GM18868 (cell line): ENCODE measurements at regions not wholly inside any gene's neighbourhood (a gene's known extent, or its start where the extent isn't known, plus 50 kb on each side); places are given as distances from the start of the nearest gene placed in this dataset.

Experiments used
- ATAC-seq: cut with Tn5 transposase; IDR thresholded peaks from one replicate; pipeline ENCODE4 v1.9.1; 2021; ENCODE audit warnings: mild to moderate bottlenecking, moderate library complexity; ENCODE audit not compliant: unreplicated experiment

DNA sequence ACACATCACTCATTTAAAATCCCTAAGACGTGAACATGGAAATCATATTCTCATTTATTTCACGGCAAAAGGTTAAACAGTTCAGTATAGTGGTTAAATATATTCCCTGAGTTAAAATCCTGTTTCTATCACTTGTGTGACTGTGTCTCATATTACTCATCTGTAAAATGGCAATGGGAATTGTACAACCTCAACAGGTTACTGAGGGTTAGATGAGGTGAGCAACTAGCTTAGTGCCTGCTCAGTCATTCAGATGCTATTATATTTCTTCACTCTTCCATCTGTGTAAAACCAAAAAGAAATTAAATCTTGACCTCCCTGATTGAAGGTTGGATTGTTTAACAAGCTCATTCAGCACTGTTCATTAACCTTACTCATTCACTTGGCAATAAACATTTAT lies 212.4 kb upstream of the STK17B start:
- peak; percentile 49 for ATAC-seq

DNA sequence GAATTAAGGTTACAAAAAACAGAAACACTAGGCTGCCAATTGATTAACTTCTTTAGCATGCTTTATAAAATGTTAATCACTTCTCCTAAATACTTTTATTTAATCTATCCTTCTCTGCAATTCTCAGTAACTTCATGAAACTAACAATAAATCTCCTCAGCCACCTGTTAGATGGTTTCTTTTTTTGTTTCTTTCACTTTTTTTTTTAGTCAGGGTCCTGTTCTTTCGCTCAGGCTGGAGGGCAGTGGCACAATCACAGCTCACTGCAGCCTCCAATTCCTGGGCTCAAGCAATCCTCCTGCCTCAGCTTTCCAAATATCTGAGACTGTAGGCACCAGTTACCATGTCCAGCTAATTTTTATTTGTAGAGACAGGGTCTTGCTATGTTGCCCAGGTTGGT lies 213.4 kb upstream of the STK17B start:
- ATAC-seq: peak; percentile 39

DNA sequence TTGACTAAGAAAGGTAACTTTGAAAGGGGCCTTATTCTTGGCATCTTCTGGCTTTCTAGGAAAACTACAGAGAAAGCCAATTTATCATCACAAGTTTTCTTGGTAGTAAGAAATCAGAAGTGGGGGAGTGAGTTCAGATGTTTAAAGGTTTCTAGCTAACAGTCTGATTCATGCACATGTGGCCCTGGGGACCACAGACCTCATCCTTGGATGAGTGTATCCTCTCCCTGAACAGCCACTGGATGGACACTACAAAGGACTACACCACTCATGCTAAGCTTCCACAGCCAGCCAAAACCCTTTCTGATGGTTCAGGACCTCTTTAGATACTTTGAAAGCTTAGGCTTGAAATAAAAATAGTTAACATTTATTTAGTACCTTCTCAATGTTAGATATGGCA lies 218.3 kb upstream of the STK17B start:
- ATAC-seq: peak; percentile 29

DNA sequence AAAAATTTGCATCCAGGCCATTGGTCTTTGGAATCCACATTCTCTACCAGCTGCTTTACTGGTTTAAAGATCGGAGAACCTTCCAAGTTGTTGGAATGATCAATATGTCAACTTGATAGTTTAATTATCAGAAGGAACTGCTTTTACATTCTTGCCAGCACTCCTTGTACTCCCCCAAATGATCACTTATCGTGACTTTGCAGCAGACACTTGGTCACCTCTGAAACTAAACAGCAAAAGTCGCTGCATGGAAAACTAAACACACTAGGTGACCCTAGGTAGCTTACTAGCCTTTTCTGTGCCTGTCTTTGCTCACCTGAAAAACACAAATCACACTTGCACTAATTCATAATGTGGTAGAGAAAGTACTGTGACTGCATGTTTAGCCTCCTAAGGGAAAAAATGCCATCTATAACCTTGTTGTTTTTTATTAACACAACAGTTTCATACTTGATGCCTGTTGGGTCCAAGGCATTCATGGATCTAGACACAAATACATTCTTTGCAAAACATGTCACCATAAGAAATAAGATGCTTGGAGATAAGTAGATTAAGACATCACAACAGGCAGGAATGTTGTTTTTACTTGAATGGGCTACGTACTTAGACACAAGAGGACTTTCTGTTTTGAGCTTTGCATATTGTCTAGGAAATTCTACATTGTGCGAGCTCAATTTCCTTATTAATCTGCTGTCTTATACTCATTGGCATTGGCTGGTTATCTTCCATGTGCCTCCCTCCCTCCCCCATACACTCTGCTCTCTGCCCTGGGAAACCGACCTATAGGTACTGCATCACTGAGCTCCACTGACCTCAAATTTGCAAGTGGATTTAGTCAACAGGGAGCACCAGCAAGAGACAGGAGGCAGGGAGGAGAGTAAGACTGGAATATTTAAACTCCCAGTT lies 219.1 kb upstream of the STK17B start:
- ATAC-seq: peak; percentile 82

DNA sequence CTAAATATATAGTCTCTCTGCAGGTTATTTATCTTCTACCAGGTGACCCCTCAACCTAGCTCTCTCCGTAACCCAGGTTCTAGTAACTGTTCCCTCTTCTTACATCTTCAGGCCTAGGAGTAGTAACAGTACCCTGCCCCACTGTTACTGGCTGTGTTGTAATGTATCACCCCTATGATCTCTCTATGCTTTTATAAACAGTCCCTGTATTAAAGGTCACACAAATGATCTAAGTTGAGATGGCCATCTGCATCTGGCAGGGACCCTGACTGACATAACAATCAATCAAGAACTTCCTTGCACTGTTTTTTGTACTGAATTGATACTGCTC lies 219.7 kb upstream of the STK17B start:
- ATAC-seq: peak; percentile 42

DNA sequence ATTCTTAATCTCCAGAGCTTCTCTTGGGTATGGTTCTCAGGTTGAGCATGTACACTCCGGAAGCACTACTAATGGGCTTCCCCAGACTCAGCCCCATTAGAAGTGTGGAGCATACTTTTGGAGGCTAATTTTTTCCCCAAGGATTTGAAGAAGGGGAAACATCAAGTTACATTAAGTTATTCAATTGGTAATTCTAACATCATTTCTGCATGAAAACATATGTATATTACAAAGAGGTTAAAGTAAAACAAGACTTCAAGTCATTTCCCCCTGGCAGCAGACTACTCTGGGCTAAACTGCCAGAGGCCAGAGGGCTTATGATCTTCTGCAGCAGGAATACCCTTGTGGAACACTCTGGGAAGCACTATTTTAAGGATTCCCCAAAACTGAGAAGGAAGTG lies 227.7 kb upstream of the STK17B start:
- ATAC-seq: no peak

DNA sequence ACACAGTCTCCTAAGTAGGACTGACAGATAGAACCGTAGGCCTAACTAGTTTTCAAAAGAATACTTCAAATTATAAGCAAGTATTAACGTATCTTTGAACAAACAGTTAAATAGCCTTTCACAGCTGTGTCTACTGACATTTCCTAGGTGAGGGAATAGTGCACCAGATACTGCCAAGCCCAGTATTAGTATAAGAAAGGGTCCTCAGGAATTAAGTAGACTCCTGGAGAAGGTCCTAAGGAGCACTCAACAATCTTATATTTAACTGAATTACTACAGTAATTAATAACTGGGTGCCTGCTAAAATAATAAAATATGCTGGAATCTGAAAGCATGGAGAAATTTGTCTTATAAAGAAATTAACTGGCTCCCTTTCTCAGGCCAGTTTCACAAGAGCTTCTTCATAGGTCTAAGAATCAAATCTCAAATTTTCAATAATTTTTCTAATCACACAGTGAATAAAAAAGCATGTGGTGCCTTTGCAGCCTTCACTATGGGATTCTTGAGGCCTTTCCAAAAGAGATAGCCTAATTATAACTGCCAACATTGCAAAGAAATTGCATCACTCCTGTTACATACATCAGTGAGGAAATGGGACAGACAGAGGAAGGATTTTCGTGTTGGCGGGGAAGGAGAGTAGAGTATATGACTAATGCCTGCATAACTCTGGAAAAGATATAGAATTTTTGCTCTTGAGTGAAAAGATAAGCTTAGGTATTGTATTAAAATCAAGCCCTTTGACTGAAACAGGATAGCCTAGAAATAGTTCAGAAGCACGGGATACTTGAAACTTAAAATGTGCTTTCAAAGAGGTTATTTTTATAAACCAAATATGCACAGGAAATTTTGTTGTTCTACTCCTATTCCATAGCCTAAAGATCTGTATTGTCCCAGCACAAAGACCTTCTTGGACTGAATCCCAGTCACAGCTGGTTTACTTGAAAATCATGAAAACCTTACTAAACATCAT lies 228.6 kb upstream of the STK17B start:
- ATAC-seq: no peak

DNA sequence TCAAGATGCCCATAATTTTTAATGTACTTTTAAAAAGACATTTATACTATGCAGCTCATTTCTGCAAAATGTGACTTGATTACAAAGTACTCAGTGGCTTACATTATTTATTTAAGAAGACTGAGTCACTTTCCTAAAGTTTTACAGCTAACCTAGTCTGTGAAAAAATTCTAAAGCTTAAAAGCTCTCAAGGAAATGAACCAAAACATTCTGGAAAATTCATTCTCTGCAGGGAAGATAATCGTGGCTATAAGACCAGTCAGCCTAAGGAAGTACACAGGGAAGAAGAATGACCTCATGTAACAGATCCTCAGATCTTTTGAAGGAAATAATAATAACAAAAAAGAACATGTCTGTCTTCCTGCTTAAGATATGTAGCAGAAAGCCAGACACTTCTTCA lies 232.1 kb upstream of the STK17B start:
- ATAC-seq: no peak

DNA sequence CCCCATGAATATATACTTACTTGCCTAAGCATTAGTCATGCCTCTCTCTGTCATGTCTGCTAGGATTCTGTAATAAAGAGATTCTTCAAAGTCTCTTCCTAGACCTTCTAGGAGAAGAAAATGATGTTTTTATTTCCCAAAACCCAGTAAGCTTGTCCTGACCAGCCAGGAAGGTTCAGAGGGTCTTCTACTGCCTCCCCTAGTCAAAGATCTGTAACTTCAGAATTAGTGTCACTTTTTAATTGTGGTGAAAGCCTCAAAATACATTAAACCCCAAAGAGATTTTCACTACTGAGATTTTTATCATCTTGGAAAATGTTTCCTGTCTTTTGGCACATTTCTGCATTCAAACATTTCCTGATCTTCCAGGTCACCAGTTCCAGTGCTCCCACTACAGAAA lies 232.9 kb upstream of the STK17B start:
- ATAC-seq: no peak

DNA sequence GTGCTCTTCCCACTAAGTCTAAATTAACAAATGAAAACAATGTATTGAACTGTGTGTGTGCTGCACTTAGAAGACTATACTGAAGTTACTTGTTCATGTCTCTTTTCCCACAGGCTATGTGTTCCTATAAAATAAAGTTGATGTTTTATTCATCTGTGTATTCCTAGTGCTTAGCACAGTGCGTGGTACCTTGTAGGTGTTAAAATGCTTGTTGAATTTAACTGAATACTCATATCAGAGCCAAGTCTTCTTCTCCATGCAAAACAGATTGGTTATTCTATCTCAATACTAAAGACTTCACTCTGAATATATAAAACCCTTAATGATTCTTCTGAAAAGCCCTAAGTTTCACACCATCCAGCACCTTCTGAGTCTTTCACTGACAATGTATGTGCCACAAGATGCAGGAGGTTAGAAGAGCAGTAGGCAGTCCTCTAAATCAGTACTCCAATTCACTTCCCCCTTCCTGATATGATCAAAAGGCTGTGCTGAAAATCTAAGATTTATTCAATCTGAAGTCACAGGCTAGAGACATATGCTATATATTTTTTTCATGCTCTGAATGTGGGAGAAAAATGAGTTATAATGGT lies 231.7 kb upstream of the CCDC150 start:
- ATAC-seq: peak; percentile 38

DNA sequence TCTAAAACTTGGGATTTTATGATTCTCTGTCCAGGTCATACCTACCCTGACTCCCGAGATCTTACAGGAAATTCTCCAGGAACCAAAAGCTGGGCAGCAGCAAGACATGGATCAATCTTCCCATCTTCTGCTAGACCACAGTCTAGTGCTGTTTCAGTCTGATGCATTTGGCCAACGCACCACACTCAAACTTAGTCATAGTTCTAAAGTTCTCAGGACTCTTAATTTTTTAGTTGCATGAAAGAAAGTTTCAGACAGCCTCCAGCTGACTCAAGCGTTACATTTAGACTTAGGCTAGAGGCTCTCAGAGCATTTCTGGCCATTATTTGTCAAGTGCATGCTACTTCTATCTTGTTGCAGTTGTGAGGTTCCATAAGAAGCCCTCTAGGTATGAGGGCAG lies 230.1 kb upstream of the CCDC150 start:
- ATAC-seq: peak; percentile 44

DNA sequence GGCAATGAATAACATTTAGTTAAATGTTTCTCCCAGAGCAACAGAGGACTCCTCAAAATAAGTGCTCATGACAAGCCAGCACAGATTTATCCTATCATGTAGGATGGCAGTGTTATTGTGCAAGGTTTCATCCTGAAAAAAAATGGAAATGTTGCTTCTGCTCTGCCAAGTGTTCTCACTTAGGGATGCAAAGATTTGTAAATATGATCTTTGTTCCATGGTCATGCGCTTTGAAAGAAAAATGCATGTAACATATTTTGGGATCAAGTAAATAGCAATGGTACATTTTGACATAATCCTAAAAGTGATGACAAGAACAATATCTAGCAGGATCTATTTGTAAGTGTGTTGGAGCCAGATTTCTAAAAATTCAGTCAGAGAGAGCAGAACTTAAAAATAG lies 229.5 kb upstream of the CCDC150 start:
- no peak for ATAC-seq

DNA sequence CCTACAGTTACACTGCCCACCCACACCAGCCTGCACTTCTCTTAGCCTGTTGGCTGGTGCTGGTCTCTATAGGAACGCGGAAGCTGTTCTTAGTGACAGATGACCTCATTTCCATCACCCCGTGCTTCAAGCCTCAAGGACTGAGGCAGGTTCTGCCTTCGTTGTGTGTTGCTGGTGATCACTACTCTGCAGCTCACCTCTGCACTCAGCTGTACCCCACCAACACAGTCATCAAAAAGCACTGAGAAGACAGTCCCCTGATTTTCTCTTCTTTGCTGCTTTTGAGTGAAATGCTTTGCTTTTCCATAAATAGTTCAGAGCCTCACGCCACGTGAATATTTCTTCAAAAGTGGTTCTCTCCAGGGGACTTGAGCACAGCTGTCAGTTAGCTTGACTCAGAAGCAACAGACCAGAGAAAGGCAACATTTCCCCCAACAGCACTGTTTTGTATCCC lies 225.7 kb upstream of the CCDC150 start:
- ATAC-seq: peak; percentile 78

DNA sequence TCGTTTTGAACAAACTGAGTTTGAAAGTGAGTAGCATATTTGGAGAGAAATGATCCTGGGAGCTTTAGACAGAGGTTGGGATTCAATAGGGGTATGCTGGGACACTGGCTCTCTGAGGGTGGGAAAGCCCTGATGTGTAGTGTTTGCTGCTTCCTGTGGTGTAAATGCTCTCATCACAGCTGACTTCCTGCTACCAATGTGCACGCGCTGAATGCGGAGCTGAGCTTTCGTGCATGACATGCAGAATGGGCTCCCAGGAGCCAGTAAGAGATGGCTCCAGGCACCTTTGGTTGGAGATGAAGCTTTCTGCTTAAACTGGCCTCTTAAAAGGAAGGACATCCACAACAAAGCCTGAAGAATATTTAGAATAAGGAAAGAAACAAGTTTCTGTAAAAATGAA lies 224.1 kb upstream of the CCDC150 start:
- ATAC-seq: peak; percentile 55

DNA sequence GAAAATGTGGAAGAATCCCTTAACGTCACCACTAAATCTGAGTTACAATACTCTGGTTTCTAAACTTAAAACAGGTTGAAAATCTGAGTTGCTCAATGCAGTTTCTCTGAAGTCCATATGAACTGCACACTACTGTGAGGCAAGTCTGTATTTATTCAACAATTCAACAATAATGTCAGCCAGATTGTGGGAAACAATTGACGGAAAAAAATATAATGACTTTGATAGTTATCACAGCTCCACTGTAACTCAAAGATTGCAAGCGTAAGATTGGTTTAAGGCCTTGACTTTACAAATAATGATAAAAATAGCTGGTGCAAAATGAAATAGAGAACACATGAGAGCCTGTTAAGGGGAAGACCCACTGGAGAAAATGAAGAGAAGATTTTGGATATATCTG lies 219.4 kb upstream of the CCDC150 start:
- no peak for ATAC-seq

DNA sequence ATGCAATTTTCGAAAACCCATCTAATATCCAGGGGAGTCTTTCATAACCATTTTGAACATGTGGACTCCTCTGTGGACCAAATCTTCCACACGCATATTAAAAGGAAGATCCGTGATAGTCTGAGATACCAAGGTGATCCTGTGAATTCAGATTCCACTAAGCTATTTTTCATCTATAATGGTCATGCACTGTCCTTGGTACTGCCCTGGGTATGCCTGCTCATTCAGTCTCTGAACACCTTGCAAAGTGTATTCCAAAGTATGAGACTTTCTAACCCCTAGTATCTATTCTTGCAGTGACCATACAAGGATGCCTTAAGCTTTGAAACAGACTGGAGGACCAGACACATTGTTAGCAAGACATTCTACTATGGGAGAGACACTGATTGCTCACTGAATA lies 217.6 kb upstream of the CCDC150 start:
- no peak for ATAC-seq

DNA sequence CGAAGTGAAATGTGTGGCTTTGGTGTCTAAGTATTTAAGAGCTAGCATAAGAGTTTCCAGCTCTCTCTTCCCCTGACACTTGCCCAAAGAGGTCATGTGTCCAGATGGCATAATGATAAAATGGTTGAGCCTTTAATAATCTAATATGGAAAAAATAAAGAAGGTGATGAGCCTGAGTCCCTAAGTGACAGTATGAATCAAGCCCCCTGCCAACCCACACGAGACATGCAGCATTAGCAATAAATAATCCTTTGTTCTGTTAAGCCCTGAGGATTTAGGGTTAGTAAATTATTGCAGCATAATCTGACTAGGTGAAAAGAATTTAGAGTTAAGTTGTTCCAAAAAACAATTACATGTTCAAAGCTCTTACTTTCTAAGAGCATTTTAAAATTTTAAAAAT lies 217.2 kb upstream of the CCDC150 start:
- ATAC-seq: no peak

DNA sequence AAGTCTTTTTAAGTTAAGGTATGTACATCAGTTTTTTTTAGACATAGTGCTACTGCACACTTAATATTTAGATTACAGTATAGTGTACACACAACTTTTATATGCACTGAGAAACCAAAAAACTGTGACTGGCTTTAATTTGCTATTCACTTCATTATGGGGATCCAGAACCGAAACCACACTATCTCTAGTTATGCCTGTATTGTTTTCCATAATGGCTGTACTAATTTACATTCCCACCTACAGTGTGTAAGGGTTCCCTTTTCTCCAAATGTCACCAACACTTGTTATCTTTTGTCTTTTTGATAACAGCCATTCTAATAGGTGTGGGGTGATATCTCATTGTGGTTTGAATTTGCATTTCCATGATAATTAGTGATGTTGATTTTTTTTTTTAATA lies 213.4 kb upstream of the CCDC150 start:
- no peak for ATAC-seq

DNA sequence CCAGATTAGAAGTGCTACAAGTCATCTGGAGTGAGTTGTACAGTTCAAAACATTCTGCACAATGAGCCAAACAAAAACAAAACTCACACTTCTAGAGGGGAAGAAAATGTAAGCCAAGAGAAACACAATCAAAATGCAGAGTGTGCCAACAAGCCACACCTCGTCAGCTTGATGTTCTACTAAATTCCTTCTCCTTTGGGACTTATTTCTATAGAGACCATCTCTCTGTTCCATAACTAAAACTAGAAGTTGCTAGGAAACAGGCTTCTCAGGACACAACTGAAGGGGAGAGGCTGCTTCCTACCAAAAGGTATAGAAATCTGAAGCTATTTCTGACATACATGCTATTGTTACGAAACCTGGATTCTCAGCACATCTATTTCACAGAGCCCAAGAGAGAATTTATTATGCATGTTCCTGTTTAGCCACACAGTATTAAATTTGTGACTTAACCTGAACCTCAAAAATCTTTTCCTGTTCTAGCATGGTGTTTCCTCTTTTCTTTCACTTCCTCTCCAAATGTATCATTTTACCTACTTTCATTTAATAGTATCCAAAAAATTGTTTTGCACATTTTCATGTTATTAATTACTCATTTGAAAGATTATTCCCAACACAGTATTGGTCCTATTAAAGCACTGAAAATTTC lies 211.4 kb upstream of the CCDC150 start:
- ATAC-seq: no peak

DNA sequence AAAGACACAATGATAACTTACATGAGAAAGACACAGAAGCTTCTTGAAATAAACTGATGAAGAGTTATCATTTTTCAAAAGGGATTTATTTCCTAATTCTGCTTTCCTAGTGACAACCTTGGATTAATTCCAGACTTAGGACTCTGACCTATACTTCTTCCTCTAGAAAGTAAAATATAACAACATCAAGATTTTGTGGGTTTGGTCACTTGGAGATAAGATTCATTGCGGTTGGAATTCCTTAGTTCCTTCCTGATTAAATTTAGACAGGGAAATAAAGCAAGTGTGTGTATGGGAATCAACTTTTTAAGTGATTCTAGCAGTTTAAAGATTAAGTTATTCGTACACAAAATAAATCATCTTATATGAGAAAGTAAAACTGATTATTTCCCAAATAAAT lies 208.4 kb upstream of the CCDC150 start:
- ATAC-seq: no peak

DNA sequence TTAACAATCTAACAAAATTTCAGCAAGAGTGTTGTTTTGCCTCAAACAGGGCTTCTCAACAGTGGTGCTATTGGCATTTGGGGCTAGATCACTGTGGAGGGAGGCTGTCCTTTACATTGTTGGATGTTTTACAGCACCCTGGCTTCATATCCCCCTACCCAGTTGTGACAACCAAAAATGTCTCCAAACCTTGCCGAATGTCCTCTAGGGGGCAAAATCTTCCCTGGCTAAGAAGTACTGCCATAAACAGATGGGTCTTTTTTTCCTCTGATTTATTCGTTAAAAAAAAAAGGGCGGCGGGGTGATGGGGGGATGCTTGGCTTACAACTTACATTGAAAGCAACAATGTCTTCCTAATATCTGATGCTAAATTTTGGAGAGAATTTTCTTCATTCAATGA lies 207.6 kb upstream of the CCDC150 start:
- ATAC-seq: no peak
